ENCODE measurements at regions not wholly inside any gene's neighbourhood (a gene's known extent, or its start where the extent isn't known, plus 50 kb on each side); places are given as distances from the start of the nearest gene placed in this dataset.
A peak's percentile ranks its signal among the peaks of the same experiment; 100 is the strongest.

- FAIRE-seq (no peak), DNase-seq (ENCODE audit: low read depth) (no peak)
These were observed 199.0 kb upstream of the CTBP2 start for GRCh38 chr10:125359401-125359800.

GRCh38 chr10:125355657-125356056 is 195.3 kb upstream of the CTBP2 start:
- H3K36me3 ChIP-seq (ENCODE audit: control insufficient read depth, insufficient read depth, low read length): no peaks in the 10 kb centered on the region
- no peak for FAIRE-seq
- H3K27me3 ChIP-seq (ENCODE audit: control insufficient read depth, insufficient read depth, low read length): peaks cover 3% of the 10 kb centered on the region
- no peak overlapping the region for H3K4me3 ChIP-seq (ENCODE audit: low read depth, low read length)
- DNase-seq (ENCODE audit: low read depth): no peak
- TF ChIP-seq CTCF (IDR thresholded peaks at IDR 0.05; ENCODE audit: insufficient read depth, low read length, severe bottlenecking): no peak

More at GRCh38 chr10:125359401-125359800, 199.0 kb upstream of the CTBP2 start:
- no peak for TF ChIP-seq CTCF (IDR thresholded peaks at IDR 0.05; ENCODE audit: insufficient read depth, low read length, severe bottlenecking)
- H3K27me3 ChIP-seq (ENCODE audit: control insufficient read depth, insufficient read depth, low read length): peaks cover 2% of the 10 kb centered on the region
- H3K4me3 ChIP-seq (ENCODE audit: low read depth, low read length): no peak overlapping the region
- H3K36me3 ChIP-seq (ENCODE audit: control insufficient read depth, insufficient read depth, low read length): no peaks in the 10 kb centered on the region

GRCh38 chr10:125350519-125350918 is 190.2 kb upstream of the CTBP2 start:
- no peak overlapping the region for H3K4me3 ChIP-seq (ENCODE audit: low read depth, low read length)
- FAIRE-seq: no peak
- peaks cover 3% of the 10 kb centered on the region for H3K27me3 ChIP-seq (ENCODE audit: control insufficient read depth, insufficient read depth, low read length)

GRCh38 chr10:125348536-125348935 is 188.2 kb upstream of the CTBP2 start:
- Histone ChIP-seq H3K27me3 (ENCODE audit: control insufficient read depth, insufficient read depth, low read length) (peaks cover 1% of the 10 kb centered on the region), H3K4me3 (ENCODE audit: low read depth, low read length) (no peak overlapping the region), H3K36me3 (ENCODE audit: control insufficient read depth, insufficient read depth, low read length) (no peaks in the 10 kb centered on the region)
- FAIRE-seq (no peak), DNase-seq (ENCODE audit: low read depth) (no peak)
- TF ChIP-seq CTCF (IDR thresholded peaks at IDR 0.05; ENCODE audit: insufficient read depth, low read length, severe bottlenecking): no peak

More at GRCh38 chr10:125350519-125350918, 190.2 kb upstream of the CTBP2 start:
- TF ChIP-seq CTCF (IDR thresholded peaks at IDR 0.05; ENCODE audit: insufficient read depth, low read length, severe bottlenecking): no peak
- DNase-seq (ENCODE audit: low read depth): no peak
- H3K36me3 ChIP-seq (ENCODE audit: control insufficient read depth, insufficient read depth, low read length): no peaks in the 10 kb centered on the region

- H3K4me3 ChIP-seq (ENCODE audit: low read depth, low read length): no peak overlapping the region
- H3K36me3 ChIP-seq (ENCODE audit: control insufficient read depth, insufficient read depth, low read length): no peaks in the 10 kb centered on the region
- FAIRE-seq: no peak
- peak; percentile 2 for DNase-seq (ENCODE audit: low read depth)
- H3K27me3 ChIP-seq (ENCODE audit: control insufficient read depth, insufficient read depth, low read length): no peaks in the 10 kb centered on the region
- TF ChIP-seq CTCF (IDR thresholded peaks at IDR 0.05; ENCODE audit: insufficient read depth, low read length, severe bottlenecking): no peak
These were observed 184.3 kb upstream of the CTBP2 start for GRCh38 chr10:125344573-125345171.

GRCh38 chr10:125343983-125344382 is 183.6 kb upstream of the CTBP2 start:
- no peak for DNase-seq (ENCODE audit: low read depth)
- Histone ChIP-seq H3K27me3 (ENCODE audit: control insufficient read depth, insufficient read depth, low read length) (no peaks in the 10 kb centered on the region), H3K36me3 (ENCODE audit: control insufficient read depth, insufficient read depth, low read length) (no peaks in the 10 kb centered on the region), H3K4me3 (ENCODE audit: low read depth, low read length) (no peak overlapping the region)
- TF ChIP-seq CTCF (IDR thresholded peaks at IDR 0.05; ENCODE audit: insufficient read depth, low read length, severe bottlenecking): no peak
- no peak for FAIRE-seq
